Eye (tissue), 1 donor: ENCODE measurements at regions not wholly inside any gene's neighbourhood (a gene's known extent, or its start where the extent isn't known, plus 50 kb on each side); places are given as distances from the start of the nearest gene placed in this dataset.
A peak's percentile ranks its signal among the peaks of the same experiment; 100 is the strongest.

Experiments
- DNase-seq: peaks from one replicate; pipeline ENCODE4 v3.0.0-alpha.2; 2015

GRCh38 chr13:110773480-110773879 lies 60.0 kb downstream of the ING1 start:
- DNase-seq: no peak

- DNase-seq: no peak
These were observed 60.6 kb downstream of the ING1 start for GRCh38 chr13:110774051-110774450.

GRCh38 chr13:110774490-110774889 lies 61.0 kb downstream of the ING1 start:
- no peak for DNase-seq

GRCh38 chr13:110775576-110775975 lies 62.1 kb downstream of the ING1 start:
- no peak for DNase-seq

- no peak for DNase-seq
These were observed 63.8 kb downstream of the ING1 start for GRCh38 chr13:110777251-110777820.

GRCh38 chr13:110779022-110779421 lies 65.5 kb downstream of the ING1 start:
- DNase-seq: peak; percentile 43

- DNase-seq: no peak
These were observed 66.9 kb downstream of the ING1 start for GRCh38 chr13:110780422-110780821.

- DNase-seq: no peak
These were observed 68.7 kb downstream of the ING1 start for GRCh38 chr13:110782185-110782584.

GRCh38 chr13:110784704-110785103 lies 71.2 kb downstream of the ING1 start:
- DNase-seq: no peak

GRCh38 chr13:110788778-110789177 lies 75.3 kb downstream of the ING1 start:
- no peak for DNase-seq

- DNase-seq: no peak
These were observed 76.4 kb downstream of the ING1 start for GRCh38 chr13:110789871-110790270.

- no peak for DNase-seq
These were observed 76.9 kb downstream of the ING1 start for GRCh38 chr13:110790371-110790770.

GRCh38 chr13:110794209-110794608 lies 80.7 kb downstream of the ING1 start:
- DNase-seq: no peak

- DNase-seq: no peak
These were observed 83.9 kb downstream of the ING1 start for GRCh38 chr13:110797230-110797877.

GRCh38 chr13:110798081-110798994 lies 84.8 kb downstream of the ING1 start:
- no peak for DNase-seq

- DNase-seq: peak; percentile 83
These were observed 86.0 kb downstream of the ING1 start for GRCh38 chr13:110799246-110800236.

- DNase-seq: no peak
These were observed 87.5 kb downstream of the ING1 start for GRCh38 chr13:110801044-110801443.

GRCh38 chr13:110802260-110802659 lies 88.8 kb downstream of the ING1 start:
- no peak for DNase-seq

GRCh38 chr13:110806636-110807035 lies 93.1 kb downstream of the ING1 start:
- DNase-seq: no peak

GRCh38 chr13:110807546-110807945 lies 94.0 kb downstream of the ING1 start:
- DNase-seq: no peak

GRCh38 chr13:110808138-110808537 lies 94.6 kb downstream of the ING1 start:
- no peak for DNase-seq

GRCh38 chr13:110809871-110810486 lies 96.5 kb downstream of the ING1 start:
- DNase-seq: no peak
